GM19452 (cell line): ENCODE measurements at regions not wholly inside any gene's neighbourhood (a gene's known extent, or its start where the extent isn't known, plus 50 kb on each side); places are given as distances from the start of the nearest gene placed in this dataset.
"Not testable (repeated sequence)": the region's sequence is repeated elsewhere in the genome, so short reads cannot be mapped to it uniquely, and the experiment has no call there.

Experiments used
- ATAC-seq: cut with Tn5 transposase; IDR thresholded peaks from one replicate; pipeline ENCODE4 v1.9.1; 2021; ENCODE audit not compliant: unreplicated experiment

GRCh38 chr6:86276056-86276455, 633.4 kb upstream of the SYNCRIP start:
- ATAC-seq = no peak

DNA sequence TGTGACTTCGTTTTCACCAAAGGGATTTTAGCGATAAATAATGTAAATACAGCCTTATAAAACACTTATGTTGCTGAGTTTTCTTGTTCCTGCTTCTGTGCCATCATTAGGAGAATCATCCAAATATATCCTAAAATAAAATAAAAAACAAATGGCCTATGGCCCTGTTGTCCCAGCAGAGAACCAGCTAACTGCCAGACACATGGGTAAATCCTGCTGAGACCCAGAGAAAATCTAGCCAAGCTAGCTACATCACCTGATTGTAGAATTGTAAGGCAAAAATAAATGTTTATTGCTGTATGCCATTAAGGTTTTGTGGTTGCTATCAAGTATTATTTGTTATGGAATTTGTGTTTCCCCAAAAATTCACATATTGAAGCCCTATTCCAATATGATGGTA, 631.2 kb upstream of the SYNCRIP start:
- no peak for ATAC-seq

- ATAC-seq = no peak
Measured at GRCh38 chr6:86256615-86257187, 614.0 kb upstream of the SYNCRIP start.

GRCh38 chr6:86255973-86256372, 613.3 kb upstream of the SYNCRIP start:
- ATAC-seq = no peak

DNA sequence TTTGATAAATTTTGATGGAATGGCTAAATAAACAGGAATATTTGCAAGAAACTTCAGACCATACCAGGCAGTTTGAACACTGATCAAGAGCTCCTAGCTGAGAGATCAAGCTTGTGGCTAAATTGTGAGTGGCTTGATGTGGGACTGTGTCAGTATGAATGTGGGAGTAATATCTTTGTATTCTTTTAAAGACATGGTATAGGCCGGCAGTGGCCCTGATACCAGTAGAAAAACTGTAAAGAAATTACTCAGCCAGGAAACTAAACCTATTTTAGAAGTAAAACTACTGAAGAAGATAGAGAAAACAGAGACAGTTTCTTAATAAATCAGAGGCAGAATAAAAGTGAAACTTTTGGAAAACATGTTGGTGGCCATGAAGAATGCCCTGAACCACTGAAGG, 608.4 kb upstream of the SYNCRIP start:
- ATAC-seq = no peak

DNA sequence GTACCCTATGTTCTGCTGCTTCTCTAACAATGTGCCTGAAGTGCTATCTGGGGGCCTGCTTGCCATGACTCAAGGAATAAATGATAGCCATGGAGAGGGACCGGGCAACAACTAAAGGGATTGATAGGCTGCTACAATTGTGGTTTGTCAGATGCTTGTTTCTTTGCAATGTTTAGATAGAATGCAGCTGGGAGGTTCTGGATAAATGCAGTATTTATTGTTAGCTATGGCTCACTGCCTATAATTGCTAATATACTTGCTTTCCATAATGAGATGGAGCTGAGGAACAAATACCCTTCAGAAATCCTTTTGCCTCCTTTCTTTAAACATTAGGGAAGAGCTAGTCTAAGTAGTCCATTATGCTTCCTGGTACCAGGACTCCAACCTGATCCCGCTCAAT, 575.2 kb upstream of the SYNCRIP start:
- ATAC-seq = no peak

DNA sequence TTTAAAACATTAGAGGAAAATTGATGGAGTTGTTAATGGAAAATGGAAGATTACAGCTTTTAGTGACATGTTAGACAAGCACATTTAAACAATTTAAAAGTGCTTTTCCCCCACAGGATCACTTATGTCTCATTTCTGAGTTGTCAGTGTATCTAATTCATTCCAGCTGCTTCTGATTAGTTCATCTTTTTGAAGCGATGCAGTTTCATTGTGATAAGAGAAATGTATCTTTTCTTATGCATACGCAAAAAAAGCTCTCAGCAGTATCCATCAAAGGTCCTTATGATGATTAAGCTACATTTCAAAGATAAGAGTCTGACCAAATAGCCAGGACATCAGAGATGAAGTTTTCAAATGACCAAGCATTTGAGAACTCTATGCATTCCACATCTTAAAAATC, 572.6 kb upstream of the SYNCRIP start:
- no peak for ATAC-seq

GRCh38 chr6:86205980-86206379, 563.3 kb upstream of the SYNCRIP start:
- ATAC-seq = no peak

DNA sequence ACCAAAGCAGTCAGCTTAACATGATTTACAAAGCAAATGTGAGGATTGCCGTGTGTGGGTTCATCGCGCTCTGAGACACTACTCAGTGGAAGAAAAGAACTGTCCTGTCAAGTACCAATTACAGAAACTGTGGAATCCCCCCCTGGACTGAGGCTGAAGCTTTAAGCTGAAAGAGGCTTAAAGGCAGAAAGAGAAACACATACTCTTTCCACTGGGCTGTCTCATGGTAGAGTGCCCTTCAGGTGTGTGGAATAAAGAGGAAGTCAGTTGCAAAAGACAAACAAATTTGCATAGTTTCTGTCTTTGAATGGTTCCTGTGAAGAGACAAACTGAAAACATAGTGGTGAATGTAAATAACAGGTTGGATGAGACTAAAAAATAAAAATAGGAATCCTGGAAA, 560.4 kb upstream of the SYNCRIP start:
- peak; percentile 53 for ATAC-seq

GRCh38 chr6:86193821-86194220, 551.1 kb upstream of the SYNCRIP start:
- no peak for ATAC-seq

DNA sequence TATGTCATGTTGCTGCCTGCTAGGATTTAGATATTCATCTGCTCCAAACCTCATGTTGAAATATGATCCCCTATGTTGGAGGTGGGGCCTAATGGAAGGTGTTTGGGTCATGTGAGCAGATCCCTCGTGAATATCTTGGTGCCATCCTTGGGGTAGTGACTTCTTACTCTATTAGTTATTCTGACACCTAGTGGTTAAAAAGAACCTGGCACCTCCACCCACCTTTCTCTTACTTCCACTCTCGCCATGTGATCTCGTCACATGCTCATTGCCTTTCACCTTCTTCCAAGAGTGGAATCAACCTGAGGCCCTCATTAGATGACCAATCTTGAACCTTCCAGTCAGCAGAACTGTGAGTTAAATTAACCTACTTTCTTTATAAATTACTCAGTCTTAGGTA, 549.4 kb upstream of the SYNCRIP start:
- ATAC-seq = peak; percentile 94

DNA sequence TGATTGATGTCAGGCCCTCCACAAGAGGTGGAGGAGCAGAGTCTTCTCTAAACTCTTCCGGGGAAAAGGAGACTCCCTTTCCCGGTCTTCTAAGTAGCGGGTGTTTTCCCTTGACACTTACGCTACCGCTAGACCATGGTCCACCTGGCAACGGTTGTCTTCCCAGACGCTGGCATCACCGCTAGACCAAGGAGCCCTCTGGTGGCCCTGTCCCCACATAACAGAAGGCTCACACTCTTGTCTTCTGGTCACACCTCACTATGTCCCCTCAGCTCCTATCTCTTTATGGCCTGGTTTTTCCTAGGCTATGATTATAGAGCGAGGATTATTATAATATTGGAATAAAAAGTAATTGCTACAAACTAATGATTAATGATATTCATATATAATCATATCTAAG, 532.5 kb upstream of the SYNCRIP start:
- not testable (repeated sequence) for ATAC-seq

- no peak for ATAC-seq
Measured at GRCh38 chr6:86154852-86155251, 512.2 kb upstream of the SYNCRIP start.

GRCh38 chr6:86153521-86153920, 510.8 kb upstream of the SYNCRIP start:
- no peak for ATAC-seq

- ATAC-seq = no peak
Measured at GRCh38 chr6:86152546-86152945, 509.9 kb upstream of the SYNCRIP start.

- ATAC-seq = no peak
Measured at GRCh38 chr6:86148586-86148985, 505.9 kb upstream of the SYNCRIP start.

GRCh38 chr6:86147859-86148258, 505.2 kb upstream of the SYNCRIP start:
- ATAC-seq = no peak

GRCh38 chr6:86147311-86147710, 504.6 kb upstream of the SYNCRIP start:
- ATAC-seq = no peak

- ATAC-seq = not testable (repeated sequence)
Measured at GRCh38 chr6:86146751-86147150, 504.1 kb upstream of the SYNCRIP start.

DNA sequence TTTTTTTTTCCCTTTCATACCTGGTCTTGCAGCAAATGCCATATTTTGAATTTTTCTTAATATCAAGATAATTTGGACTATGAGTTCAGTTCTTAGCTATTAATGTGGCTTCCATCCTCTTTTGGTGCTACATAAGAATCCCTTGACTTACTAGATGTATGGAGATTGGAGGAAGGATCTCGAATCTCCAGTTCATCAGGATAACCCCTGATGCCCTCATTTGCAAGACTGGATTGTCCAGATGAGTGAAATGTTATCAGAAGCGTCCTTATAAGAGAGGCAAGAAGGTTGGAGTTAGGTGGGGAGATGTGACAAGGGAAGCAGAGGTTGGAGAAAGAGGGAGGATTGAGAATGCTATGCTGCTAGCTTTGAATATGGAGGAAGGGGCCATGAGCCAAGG, 499.6 kb upstream of the SYNCRIP start:
- ATAC-seq = no peak

GRCh38 chr6:86128130-86128814, 485.6 kb upstream of the SYNCRIP start:
- no peak for ATAC-seq

- no peak for ATAC-seq
Measured at GRCh38 chr6:86122086-86122485, 479.4 kb upstream of the SYNCRIP start.

DNA sequence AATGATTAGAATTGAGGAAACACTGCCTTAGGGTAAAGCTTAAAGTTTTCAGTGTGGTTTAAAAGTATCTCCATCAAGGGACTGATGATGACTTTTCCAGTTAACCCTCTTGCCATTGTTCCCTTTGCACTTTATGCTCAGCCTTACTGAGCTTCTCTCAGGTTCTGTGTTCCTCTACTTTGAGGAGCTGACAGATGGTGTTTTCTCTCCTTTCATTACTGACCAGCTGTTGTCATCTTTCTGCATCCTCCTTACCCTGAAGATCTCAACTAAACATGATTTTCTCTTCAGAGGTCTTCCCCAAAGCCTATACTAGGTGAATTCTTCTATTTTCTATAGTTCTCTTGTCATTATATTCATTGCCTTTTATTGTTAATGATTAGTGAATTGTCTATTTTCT, 475.6 kb upstream of the SYNCRIP start:
- no peak for ATAC-seq
